Left lobe of liver (tissue), 2 donors: ENCODE measurements at regions not wholly inside any gene's neighbourhood (a gene's known extent, or its start where the extent isn't known, plus 50 kb on each side); places are given as distances from the start of the nearest gene placed in this dataset.

Source experiments
- ATAC-seq: fragments of 200-7000 bp; cut with Tn5 transposase; one replicate; pipeline ENCODE4 v1.9.1; 2020; ENCODE audit warnings: mild to moderate bottlenecking, moderate library complexity
- DNase-seq: peaks from one replicate; pipeline ENCODE4 v3.0.0-alpha.2; 2020; ENCODE audit warnings: low spot score
- donor health status: DM: no; HTN: no; CAD: no; lungs with moderate emphysema.
- donor health status: DM: no; HTN: yes; CAD: no.

DNA sequence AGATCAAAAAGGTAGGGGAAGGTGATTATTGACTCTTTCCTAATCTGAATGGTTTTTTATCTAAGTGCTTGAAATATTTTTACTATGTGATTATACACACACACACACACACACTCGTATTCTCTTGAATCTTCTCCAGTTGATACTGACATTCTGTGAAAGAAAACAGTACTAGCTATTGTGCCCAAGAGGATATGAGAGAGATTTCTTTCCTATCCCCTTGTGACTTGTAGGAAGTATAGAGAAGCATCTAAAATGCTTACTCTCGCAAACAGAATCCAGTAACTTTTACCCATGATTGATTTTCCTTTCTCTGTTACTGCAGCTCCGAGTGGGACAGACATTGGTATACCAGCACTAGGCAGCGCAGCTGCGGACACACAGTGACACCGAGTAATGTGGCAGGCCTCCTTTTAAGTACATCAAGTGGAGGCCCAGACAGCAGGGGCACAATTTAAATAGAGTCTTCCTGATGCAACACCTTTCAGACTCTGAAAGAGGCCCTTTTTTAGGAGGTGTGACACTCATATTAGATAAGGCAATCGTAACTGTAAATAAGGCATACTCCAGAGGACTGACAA lies 421.0 kb upstream of the CNTN4 start:
- ATAC-seq, result no peak
- no peak for DNase-seq

DNA sequence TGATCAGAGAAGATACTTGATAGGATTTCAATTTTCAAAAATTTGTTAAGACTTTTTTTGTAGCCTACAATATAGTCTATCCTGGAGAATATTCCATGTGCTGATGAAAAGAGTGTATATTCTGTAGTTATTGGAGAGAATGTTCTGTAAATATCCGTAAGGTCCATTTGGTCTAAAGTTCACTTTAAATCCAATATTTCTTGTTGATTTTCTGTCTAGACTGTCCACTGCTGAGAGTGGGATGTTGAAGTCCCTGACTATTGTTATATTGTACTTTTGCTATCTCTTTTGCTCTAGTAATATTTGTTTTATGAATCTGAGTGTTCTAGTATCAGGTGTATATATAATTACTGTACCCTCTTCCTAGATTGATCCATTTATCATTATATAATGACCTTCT lies 406.2 kb upstream of the CNTN4 start:
- ATAC-seq, result peak; percentile 60
- DNase-seq, result no peak

DNA sequence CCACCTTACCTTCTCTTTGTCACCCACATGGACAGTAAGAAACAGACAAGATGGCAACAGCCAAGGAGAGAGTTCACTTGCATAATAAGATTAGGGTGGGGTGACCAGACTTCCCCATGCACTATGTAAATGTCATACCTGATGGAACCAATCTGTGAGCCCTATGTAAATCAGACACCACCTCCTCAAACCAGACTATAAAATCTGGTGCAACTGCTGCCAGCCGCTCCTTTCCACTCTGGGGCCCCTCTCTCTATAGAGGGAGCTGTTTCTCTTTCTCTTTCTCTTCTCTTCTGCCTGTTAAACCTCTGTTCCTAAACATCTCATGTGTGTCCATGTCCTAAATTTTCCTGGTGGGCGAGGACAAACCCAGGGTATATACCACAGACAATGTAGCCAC lies 405.5 kb upstream of the CNTN4 start:
- DNase-seq (no peak), ATAC-seq (peak; percentile 53)

DNA sequence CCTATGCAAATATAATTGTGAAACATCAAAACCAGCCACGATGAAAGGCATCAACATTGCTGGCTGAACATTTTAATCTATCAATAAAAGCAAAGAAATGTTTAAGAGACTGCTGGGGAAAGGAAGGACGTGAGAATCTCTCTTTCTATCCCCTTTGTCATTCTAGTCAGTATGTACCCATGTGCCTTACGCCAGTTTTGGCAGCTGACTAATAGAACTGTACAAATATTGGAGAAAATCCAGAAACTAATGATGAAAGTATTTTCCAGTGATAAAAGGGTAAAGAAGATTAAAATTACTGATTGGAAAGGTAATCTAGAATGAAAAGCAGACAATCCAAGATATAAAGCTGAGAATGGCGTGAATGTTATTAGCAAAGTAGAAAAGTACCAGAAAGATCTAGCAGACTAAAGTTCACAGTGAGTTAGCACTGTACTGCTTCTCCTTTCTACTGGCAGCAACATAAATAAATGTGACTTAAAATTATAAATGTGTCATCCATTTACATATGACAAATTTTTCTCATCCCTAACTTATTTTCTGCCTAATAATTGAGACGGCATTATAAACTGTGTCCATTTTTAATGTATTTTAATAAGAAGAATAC lies 401.9 kb upstream of the CNTN4 start:
- ATAC-seq (peak; percentile 74), DNase-seq (no peak)

DNA sequence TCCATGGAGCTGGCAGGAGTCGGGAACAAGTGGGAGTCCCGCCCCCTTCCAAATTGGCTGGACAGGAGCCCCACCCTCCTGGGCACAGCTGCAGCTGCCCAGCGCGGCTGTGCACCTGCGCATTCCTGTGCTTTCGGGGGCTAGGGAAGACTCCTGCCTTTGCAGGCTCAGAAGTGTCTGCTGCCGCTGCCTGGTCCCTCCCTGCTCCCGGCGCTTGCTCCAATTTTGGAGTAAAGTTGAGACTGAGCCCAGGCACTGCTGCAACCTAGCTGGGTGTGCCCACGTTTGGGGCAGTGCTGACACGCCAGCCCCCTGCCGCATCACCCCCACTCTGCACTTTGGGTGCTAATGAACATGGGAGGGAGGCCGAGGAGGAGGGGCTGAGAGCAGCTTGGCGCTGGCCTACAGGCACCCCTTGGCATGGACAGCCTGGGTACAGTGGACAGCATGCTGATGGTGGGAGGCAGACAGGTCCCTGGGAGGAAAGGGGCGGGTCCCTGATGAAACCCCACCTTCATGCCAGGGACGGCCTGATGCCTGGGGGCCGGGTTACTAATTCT lies 399.2 kb upstream of the CNTN4 start:
- ATAC-seq, result no peak

DNA sequence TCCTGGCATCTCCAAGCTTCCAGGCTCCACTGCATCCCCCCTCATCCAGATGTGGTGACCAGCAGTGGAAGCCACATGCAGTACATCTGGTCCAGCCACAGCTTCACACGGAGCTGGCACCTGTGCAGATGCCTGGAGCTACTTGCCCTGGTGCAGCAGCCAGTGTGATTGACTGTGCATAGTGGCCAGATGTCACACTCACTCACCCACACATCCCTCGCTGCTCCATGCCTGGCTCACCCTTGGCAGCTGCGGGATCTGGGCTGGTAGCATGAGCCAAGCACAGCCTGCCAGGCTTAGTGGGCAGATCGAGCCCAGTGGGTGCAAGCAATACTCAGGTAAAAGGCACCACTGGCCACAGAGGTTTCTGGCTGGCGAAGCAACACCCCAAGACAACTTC lies 398.0 kb upstream of the CNTN4 start:
- no peak for DNase-seq

More for the DNA sequence above, 399.2 kb upstream of the CNTN4 start:
- DNase-seq, result no peak

DNA sequence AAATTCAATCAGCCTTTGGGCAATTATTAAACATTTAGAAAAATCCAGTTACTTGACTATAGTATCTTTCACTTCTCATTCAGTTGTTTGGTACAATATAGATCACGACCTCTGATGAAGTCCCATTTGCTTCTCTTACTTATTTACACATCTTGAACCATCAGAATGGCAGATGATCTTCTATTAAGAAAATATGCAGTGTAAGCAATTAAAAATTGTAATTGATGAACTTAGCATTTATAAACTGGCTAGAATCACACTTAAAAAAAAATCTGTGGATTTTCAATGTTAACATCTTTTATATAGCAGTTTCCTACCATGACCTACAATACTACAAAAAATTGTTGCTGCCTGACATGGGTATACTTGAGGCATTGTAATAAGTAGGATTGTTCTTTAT lies 395.5 kb upstream of the CNTN4 start:
- DNase-seq, result no peak
- ATAC-seq, result no peak

More for the DNA sequence above, 398.0 kb upstream of the CNTN4 start:
- ATAC-seq, result no peak

DNA sequence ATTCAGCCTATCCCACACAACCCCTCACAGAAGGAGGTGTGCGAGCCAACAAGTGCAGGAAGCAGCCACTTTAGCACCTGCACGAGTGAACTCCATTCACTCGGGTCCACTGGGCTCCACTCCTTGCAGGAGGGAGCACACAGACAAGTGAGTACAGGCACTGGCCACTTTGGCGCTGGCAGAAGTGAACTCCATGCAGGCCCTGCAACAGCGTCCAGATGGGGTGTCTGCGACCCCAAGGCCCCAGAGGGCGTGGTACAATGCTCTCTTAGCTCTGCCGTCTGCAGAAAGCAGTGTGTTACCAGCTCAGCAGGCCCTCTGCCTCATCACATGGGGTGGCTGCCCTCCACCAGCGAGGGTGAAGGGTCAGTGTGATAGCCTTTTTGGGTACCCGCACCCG lies 388.0 kb upstream of the CNTN4 start:
- ATAC-seq, result no peak
- no peak for DNase-seq

DNA sequence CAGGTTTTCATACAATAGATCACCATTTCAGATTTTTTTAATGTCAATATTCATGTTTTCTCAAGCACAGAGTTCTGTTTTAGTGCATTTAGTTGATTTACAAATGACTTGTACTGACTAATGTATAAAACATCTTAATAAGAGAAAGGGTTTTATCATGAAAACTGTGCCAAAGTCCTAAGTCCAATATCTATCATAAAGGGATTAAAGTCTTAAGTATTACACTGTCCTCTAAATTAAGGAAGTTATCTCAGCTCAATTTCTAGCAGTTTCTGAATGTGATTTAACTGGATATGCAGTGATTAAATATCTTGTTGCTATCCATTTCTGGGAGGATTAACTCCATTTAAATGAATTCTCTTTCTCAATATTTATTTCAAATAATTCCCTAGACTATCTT lies 381.1 kb upstream of the CNTN4 start:
- no peak for DNase-seq
- no peak for ATAC-seq

DNA sequence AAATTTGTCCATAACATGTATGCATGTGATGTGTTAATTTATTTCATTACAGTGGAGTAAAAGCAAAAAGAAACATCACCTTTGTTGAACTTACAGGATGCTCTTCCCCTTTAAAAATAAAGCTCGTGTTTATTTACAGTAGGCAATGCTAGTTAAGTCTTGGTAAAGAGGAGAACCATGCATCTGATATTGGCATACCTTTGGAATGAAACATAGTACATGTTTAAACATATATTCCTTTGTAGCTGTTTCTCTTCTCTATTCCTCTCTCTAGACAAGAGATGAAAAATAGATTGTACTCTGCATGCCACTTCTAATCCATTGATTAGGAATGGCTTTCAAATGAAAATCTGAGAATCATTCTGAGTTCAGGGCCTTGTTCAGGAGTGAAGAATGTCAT lies 374.9 kb upstream of the CNTN4 start:
- DNase-seq (no peak), ATAC-seq (no peak)

DNA sequence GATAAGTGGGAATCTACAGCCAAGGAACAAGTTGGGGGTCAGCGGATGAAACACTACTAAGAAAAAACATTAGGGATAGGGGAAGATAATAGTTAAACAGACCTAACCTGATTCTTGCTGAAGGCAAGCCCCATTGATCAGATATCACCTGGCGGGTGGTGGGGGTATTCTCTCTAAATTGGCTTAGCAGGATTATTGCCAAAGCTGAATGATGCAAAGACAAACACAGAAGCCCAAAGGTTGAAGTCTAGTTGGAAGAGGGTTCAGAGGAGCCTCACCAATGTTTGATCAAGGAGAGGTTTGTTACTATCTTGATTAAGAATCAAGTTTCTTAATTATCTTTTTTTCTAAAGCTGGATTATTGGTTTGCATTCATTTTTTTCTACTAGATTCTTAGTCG lies 371.9 kb upstream of the CNTN4 start:
- DNase-seq (peak; percentile 58), ATAC-seq (peak; percentile 99)

DNA sequence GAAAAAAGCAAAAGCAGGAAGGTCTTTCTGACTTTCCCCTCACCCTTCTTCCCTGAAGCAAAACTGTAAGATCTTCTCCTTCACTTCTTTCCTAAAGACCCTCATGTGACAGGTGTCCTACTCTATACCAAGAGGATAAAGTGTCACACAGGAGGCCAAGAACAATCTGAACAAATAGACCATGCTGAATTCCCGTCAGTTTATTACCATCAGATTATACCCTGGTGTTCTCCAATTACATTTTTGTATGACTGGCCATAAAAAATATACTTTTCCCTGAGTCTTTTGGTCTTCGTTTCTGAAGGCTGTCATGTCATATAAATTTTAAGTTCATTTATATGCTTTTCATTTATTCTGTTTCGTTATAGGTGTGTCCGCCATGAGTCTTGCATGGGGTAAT lies 371.4 kb upstream of the CNTN4 start:
- DNase-seq (no peak), ATAC-seq (peak; percentile 14)

DNA sequence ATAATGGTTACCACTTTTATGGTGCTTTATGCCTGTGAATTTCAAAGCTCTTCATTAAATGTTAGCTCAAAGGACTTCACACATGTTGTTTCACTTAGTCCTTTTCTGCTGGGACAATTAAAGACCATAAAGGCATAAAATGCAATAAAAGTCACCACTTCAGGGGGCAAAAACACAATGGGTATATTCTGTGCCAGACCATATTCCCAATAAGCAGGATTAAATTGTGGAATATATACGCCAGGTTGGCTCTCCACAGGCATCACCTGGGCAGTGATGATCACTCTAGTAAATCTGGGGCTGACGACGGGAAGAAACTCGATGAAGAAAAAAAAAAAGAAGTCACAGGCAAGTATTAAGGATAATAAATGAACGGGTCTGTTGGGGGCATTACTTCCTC lies 370.2 kb upstream of the CNTN4 start:
- ATAC-seq (no peak), DNase-seq (no peak)

DNA sequence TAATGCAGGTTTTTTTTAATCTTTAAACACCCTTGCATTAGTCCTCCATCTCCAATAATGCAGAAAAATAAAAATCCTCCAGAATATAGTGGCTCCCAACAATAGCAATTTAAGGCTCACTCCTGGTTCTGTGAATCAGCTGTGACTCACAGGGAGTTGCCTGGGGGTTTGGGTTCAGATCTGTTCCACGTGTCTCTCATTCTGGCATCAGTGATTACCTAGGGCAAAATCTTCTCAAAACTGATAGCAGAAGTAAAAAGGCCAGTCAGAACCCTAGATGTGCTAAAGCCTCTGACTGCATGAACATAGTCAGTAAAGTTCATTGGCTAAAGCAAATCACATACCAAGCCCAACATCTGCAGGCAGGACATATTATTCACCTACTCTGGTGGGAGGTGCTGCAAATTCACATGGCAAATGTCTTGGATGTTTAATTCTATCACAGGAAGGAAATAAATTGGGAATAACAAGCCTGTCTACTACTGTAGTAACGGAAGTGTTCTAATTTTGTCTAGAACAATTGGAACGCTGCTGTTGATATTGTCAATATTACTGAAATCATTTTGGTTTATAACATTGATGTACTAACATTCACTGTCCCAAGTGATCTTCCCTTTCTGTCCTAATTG lies 364.1 kb upstream of the CNTN4 start:
- DNase-seq, result no peak
- ATAC-seq, result no peak

DNA sequence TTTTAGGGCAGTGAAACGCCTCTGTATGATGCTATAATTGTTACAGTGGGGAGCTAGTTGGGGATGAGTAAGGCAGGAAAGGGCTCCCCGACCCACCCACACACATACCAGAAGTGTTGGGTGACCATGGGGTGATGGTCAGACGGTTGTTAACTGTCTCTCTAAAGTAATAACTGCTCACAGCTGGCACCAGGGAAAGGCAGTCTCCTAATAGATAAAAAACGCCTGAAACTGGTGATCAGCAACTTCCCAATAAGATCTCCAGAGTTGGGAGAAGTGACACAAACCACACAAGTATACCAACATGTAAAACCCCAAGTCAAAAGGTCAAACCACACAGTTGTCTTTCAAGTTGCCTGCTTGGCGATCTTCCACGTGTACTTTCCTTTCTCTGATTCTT lies 346.5 kb upstream of the CNTN4 start:
- DNase-seq (no peak), ATAC-seq (no peak)

DNA sequence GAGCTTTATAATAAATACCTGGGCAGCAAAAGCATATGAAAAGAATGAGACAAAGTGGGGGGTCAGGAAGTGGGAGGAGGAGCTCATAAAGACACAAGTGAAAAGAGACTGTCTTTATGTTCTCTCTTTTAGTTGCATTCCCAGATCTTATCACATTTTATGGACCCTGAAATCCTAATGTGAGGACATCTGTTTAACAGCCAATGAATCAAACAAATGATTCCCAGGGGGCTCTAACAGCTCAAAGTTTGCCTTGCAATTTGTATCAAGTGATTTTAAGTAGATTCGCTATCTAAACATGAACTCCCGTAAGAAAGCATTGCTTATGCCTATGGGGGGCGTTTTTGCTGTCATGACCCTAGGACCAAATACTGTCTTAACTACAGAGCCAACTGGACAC lies 332.3 kb upstream of the CNTN4 start:
- no peak for ATAC-seq
- no peak for DNase-seq

DNA sequence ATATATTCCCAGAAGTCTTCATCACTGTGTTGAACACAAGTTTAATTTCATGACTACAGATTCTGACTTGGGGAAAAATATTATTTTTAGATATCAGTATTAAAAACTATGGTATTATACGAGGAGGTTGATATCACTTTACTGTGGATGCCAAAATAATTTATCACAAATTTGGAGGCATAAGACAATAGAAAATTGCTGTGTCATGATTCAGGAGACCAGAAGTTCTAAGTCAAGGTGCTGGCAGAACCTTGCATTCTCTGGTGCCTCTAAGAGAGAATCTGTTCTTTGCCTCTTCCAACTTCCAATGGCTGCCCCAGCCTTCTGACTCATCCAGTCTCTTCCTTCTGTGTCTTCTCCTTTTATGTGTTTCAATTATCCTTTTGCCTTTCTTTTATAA lies 325.0 kb upstream of the CNTN4 start:
- no peak for DNase-seq
- no peak for ATAC-seq

DNA sequence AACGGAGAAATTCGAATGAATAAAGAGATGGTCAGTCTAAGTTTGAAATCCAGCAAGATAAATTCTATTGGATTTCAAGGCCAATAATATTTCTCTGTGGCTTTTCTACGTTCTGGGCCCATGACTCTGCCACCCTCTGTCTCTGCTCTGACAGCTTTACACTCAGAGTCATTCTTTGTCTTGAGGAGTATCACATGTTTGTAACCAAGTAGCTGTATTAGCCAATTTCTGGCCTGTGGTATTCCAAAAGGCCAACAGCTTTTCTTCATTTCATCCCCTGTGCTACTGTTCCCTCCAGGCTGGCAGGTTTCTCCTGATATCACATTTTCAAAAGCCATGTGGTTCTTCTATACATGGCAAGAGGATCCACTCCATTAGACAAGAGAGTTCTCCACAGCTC lies 324.1 kb upstream of the CNTN4 start:
- no peak for DNase-seq
- ATAC-seq, result no peak

DNA sequence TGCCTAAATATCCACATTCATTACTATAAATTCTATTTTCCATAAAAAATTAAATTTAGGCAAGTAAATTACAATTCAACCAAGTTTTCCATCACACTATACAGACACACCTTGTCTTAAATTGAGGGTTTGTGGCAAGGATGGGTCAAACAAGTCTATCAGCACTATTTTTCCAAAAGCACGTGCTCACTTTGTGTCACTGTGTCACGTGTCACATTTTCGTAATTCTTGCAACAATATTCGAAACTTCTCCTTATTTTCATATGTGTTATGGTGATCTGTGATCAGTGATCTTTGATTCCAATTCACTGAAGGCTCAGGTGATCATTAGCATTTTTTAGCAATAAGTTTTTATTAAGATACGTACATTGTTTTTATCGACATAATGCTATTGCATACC lies 323.3 kb upstream of the CNTN4 start:
- no peak for ATAC-seq

DNA sequence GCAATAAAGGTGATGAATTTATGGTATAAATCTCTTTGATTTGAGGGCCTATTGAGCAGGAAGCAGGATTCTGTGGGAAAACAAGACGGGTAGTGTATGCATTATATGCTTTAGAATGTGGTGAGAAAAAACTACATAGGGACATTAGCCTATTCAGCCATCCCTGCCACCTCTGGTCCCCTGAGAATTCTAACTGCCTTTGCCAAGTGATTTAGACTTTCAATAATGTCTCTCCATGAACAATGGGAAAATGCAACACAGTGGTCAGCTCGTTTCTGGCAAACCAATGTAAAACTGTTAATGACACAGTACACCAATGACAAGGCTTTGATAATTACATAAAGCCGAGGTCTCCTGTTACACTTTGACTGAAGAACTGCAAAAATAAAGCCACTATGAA lies 314.7 kb upstream of the CNTN4 start:
- ATAC-seq, result no peak
- DNase-seq, result no peak

More for the DNA sequence above, 323.3 kb upstream of the CNTN4 start:
- DNase-seq, result no peak

DNA sequence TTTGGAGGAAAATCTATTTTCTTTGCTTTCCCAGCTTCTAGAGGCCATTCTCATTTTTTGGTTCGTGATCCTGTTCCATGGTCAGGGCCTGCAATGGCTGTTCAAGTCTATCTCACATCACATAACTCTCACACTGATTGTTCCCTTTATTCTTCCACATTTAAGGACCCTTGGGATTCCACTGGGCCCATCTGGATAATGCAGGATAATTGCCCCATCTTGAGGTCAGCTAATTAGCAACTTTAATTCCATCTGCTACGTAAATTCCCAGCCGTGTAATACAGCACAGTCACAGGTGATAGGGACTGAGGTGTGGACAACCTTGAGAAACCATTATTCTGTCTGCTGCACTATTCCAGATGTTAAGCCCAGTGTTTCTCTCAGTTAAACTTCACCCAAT lies 311.6 kb upstream of the CNTN4 start:
- ATAC-seq (no peak), DNase-seq (no peak)

DNA sequence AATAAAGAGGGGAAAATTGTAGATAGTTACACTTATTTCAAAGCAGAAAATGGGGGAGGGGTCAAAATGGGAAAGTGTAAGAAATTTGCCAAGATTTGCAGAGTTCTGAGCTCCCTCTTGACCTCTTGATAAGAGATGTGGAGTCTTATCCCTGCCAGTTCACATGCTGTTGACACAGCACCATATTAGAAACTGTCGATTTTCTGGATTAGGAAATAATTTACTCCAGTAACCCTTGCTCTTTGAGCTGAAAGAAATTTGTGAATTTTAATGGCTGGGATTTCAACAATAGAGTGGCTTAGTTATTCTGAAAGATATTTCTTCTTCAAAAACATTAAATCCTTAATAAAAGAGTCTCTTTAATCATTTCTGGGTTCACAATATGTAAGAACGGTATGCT lies 306.2 kb upstream of the CNTN4 start:
- ATAC-seq, result peak; percentile 85
- DNase-seq, result no peak
